Neural cell (in vitro differentiated cells): ENCODE measurements at regions not wholly inside any gene's neighbourhood (a gene's known extent, or its start where the extent isn't known, plus 50 kb on each side); places are given as distances from the start of the nearest gene placed in this dataset.
"Not testable (repeated sequence)": the region's sequence is repeated elsewhere in the genome, so short reads cannot be mapped to it uniquely, and the experiment has no call there.

Source experiments
- H2AFZ ChIP-seq: fragments of 200-600, 300-800 bp; sonication (generic), shearing (Covaris generic); 2 replicates; pipeline ENCODE4 v1.6.0; 2014; ENCODE audit warnings: low read depth, mild to moderate bottlenecking, antibody characterized with exemption, low read length, moderate library complexity
- H3F3A ChIP-seq: fragments of 200-600 bp; shearing (Covaris generic); 2 replicates; pipeline ENCODE4 v1.6.1; 2016; ENCODE audit warnings: mild to moderate bottlenecking, moderate library complexity, mixed read lengths, antibody characterized with exemption, low read length; ENCODE audit not compliant: insufficient read depth, poor library complexity, severe bottlenecking
- H3K27ac ChIP-seq: fragments of 200-600, 300-800 bp; sonication (generic), shearing (Covaris generic); 2 replicates; pipeline ENCODE4 v1.5.1; 2014; ENCODE audit warnings: mild to moderate bottlenecking, low read length, moderate library complexity
- H3K27me3 ChIP-seq: fragments of 300-800, 200-600 bp; sonication (generic), shearing (Covaris generic); 2 replicates; pipeline ENCODE4 v1.6.0; 2014; ENCODE audit warnings: mild to moderate bottlenecking, low read depth, low read length, moderate library complexity; ENCODE audit not compliant: insufficient read depth
- H3K36me3 ChIP-seq: fragments of 300-800, 200-600 bp; sonication (generic), shearing (Covaris generic); 2 replicates; pipeline ENCODE4 v1.5.1; 2014; ENCODE audit warnings: mild to moderate bottlenecking, antibody characterized with exemption, low read length, moderate library complexity; ENCODE audit not compliant: insufficient read depth
- H3K4me2 ChIP-seq: fragments of 300-800, 200-600 bp; sonication (generic), shearing (Covaris generic); 2 replicates; pipeline ENCODE4 v1.6.0; 2014; ENCODE audit warnings: mild to moderate bottlenecking, low read length
- H3K4me3 ChIP-seq: fragments of 300-800, 200-600 bp; sonication (generic), shearing (Covaris generic); 2 replicates; pipeline ENCODE4 v1.5.1; 2014; ENCODE audit warnings: mild to moderate bottlenecking, low read length, moderate library complexity
- H3K79me2 ChIP-seq: fragments of 200-600 bp; shearing (Covaris generic); replicated peaks from 2 replicates; pipeline ENCODE4 v1.6.0; 2014; ENCODE audit warnings: mild to moderate bottlenecking, low read length, moderate library complexity; ENCODE audit not compliant: insufficient read depth
- H3K9ac ChIP-seq: fragments of 300-800, 200-600 bp; sonication (generic), shearing (Covaris generic); 2 replicates; pipeline ENCODE4 v1.6.1; 2016; ENCODE audit warnings: mild to moderate bottlenecking, low read length, mixed read lengths
- H3K9me2 ChIP-seq: fragments of 200-600 bp; shearing (Covaris generic); 2 replicates; pipeline ENCODE4 v1.6.1; 2016; ENCODE audit warnings: mild to moderate bottlenecking, low read length, mixed read lengths; ENCODE audit not compliant: insufficient read depth
- H3K9me3 ChIP-seq: fragments of 200-600, 300-800 bp; sonication (generic), shearing (Covaris generic); 2 replicates; pipeline ENCODE4 v1.6.1; 2016; ENCODE audit warnings: mild to moderate bottlenecking, mixed run types, low read length, moderate library complexity, mixed read lengths
- H4K20me1 ChIP-seq: fragments of 200-600 bp; shearing (Covaris generic); 2 replicates; pipeline ENCODE4 v1.6.1; 2016; ENCODE audit warnings: mild to moderate bottlenecking, mixed run types; ENCODE audit not compliant: insufficient read depth
- EP300 ChIP-seq: fragments of 450-650 bp; conservative IDR thresholded peaks from 2 replicates; pipeline ENCODE4 v1.6.1; 2014; ENCODE audit warnings: antibody characterized with exemption, mild to moderate bottlenecking, moderate library complexity; ENCODE audit not compliant: poor library complexity, severe bottlenecking
- EZH2 ChIP-seq: fragments of 200-600, 300-800 bp; shearing (Covaris generic), sonication (generic); IDR thresholded peaks from 2 replicates; pipeline ENCODE4 v1.6.1; 2014; ENCODE audit warnings: antibody characterized with exemption, low read length, borderline replicate concordance, mild to moderate bottlenecking; ENCODE audit not compliant: insufficient read depth, poor library complexity, severe bottlenecking
- MXI1 ChIP-seq: fragments of 450-650 bp; conservative IDR thresholded peaks from 2 replicates; pipeline ENCODE4 v1.6.1; 2014; ENCODE audit warnings: antibody characterized with exemption, mild to moderate bottlenecking; ENCODE audit not compliant: poor library complexity, severe bottlenecking
- POLR2AphosphoS5 ChIP-seq: IDR thresholded peaks from 2 replicates; pipeline ENCODE4 v1.6.1; 2012
- RAD21 ChIP-seq: fragments of 450-650 bp; conservative IDR thresholded peaks from 2 replicates; pipeline ENCODE4 v1.6.1; 2014; ENCODE audit warnings: antibody characterized with exemption, mild to moderate bottlenecking, moderate library complexity
- SMC3 ChIP-seq: fragments of 450-650 bp; conservative IDR thresholded peaks from 2 replicates; pipeline ENCODE4 v1.6.1; 2014; ENCODE audit warnings: antibody characterized with exemption, mild to moderate bottlenecking, moderate library complexity; ENCODE audit not compliant: poor library complexity
- TAF1 ChIP-seq: IDR thresholded peaks from 2 replicates; pipeline ENCODE4 v1.6.1; 2012; ENCODE audit warnings: low read depth
- TF ChIP-seq, protein P1 (sequence below): IDR thresholded peaks from 2 replicates; pipeline ENCODE4 v1.6.1; 2012; ENCODE audit warnings: borderline replicate concordance
- TF ChIP-seq, protein P2 (sequence below): fragments of 450-650 bp; IDR thresholded peaks from 2 replicates; pipeline ENCODE4 v1.5.1; 2014; ENCODE audit warnings: antibody characterized with exemption, mild to moderate bottlenecking, moderate library complexity; ENCODE audit not compliant: poor library complexity, severe bottlenecking

DNA sequence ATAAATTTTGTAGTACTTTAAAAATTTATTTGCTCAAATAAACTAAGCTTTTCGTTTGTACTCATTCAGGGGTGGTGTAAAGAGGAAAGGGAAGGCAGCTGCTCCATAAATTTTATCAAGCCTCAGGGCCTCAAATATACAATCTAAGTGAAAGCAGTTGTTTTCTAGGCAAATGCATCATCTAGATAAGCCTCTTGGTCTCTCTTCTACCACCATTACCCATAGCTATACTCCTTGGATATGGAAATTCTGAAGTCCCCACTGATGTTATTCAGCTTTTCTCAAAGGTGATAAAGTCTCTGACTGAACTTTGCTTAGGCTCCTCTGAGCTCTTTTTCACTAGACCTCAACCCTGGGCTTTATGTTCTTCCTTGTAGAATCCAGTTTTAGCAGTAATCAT lies 1313.1 kb downstream of the JRKL start:
- Histone ChIP-seq H2AFZ (no peak overlapping the region), H3K9me3 (no peaks in the 10 kb centered on the region), H3F3A (no peaks in the 10 kb centered on the region), H3K4me2 (no peak overlapping the region), H3K27me3 (no peaks in the 10 kb centered on the region), H3K4me3 (no peak overlapping the region), H3K9me2 (no peaks in the 10 kb centered on the region), H3K36me3 (no peaks in the 10 kb centered on the region), H3K79me2 (no peaks in the 10 kb centered on the region), H4K20me1 (no peaks in the 10 kb centered on the region), H3K9ac (no peak overlapping the region), H3K27ac (no peak overlapping the region)
- TF ChIP-seq, protein P1, sequence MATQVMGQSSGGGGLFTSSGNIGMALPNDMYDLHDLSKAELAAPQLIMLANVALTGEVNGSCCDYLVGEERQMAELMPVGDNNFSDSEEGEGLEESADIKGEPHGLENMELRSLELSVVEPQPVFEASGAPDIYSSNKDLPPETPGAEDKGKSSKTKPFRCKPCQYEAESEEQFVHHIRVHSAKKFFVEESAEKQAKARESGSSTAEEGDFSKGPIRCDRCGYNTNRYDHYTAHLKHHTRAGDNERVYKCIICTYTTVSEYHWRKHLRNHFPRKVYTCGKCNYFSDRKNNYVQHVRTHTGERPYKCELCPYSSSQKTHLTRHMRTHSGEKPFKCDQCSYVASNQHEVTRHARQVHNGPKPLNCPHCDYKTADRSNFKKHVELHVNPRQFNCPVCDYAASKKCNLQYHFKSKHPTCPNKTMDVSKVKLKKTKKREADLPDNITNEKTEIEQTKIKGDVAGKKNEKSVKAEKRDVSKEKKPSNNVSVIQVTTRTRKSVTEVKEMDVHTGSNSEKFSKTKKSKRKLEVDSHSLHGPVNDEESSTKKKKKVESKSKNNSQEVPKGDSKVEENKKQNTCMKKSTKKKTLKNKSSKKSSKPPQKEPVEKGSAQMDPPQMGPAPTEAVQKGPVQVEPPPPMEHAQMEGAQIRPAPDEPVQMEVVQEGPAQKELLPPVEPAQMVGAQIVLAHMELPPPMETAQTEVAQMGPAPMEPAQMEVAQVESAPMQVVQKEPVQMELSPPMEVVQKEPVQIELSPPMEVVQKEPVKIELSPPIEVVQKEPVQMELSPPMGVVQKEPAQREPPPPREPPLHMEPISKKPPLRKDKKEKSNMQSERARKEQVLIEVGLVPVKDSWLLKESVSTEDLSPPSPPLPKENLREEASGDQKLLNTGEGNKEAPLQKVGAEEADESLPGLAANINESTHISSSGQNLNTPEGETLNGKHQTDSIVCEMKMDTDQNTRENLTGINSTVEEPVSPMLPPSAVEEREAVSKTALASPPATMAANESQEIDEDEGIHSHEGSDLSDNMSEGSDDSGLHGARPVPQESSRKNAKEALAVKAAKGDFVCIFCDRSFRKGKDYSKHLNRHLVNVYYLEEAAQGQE, result no peak
- no peak for TF ChIP-seq EP300
- no peak for TF ChIP-seq POLR2AphosphoS5
- TF ChIP-seq MXI1, result no peak
- TF ChIP-seq EZH2, result no peak
- TF ChIP-seq SMC3, result no peak
- no peak for TF ChIP-seq TAF1

DNA sequence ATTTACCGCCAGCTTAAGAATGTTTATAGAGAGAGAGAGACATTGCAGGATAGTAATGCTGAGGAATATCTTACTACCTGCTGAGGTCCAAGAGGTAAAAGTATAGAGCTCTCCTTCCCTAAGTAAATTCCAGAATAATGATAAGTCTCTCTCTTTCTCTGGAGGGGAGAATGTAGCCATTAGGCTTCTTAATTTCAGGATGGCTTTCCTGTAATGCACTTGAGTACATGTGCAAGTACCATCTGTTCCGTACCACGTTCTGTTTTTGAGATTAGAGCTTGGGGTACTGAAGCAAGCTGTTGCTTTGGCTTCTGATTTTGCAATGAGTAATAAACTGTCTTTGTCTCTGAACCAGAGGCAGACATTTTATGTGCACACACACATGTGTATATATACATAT lies 1314.0 kb downstream of the JRKL start:
- TF ChIP-seq SMC3 (no peak), TAF1 (no peak), EP300 (no peak), RAD21 (no peak), MXI1 (no peak), EZH2 (no peak), POLR2AphosphoS5 (peak; percentile 71)
- TF ChIP-seq, protein P1, result peak; percentile 93
- TF ChIP-seq, protein P2, sequence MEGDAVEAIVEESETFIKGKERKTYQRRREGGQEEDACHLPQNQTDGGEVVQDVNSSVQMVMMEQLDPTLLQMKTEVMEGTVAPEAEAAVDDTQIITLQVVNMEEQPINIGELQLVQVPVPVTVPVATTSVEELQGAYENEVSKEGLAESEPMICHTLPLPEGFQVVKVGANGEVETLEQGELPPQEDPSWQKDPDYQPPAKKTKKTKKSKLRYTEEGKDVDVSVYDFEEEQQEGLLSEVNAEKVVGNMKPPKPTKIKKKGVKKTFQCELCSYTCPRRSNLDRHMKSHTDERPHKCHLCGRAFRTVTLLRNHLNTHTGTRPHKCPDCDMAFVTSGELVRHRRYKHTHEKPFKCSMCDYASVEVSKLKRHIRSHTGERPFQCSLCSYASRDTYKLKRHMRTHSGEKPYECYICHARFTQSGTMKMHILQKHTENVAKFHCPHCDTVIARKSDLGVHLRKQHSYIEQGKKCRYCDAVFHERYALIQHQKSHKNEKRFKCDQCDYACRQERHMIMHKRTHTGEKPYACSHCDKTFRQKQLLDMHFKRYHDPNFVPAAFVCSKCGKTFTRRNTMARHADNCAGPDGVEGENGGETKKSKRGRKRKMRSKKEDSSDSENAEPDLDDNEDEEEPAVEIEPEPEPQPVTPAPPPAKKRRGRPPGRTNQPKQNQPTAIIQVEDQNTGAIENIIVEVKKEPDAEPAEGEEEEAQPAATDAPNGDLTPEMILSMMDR, result no peak

DNA sequence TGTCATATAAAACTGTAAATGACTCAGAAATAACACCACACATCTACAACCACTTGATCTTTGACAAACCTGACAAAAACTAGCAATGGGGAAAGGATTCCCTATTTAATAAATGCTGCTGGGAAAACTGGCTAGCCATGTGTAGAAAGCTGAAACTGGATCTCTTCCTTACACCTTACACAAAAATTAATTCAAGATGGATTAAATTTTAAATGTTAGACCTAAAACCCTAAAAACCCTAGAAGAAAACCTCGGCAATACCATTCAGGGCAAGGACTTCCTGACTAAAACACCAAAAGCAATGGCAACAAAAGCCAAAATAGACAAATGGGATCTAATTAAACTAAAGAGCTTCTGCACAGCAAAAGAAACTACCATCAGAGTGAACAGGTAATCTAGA lies 1315.3 kb upstream of the CNTN5 start:
- H3K4me2 ChIP-seq, H3K9ac ChIP-seq, H3K27me3 ChIP-seq, H2AFZ ChIP-seq, H4K20me1 ChIP-seq, H3K27ac ChIP-seq, H3K36me3 ChIP-seq, H3K9me3 ChIP-seq, H3K4me3 ChIP-seq, H3F3A ChIP-seq, H3K9me2 ChIP-seq, H3K79me2 ChIP-seq: not testable (repeated sequence)

More for the DNA sequence above, 1314.0 kb downstream of the JRKL start:
- H4K20me1 ChIP-seq, result no peaks in the 10 kb centered on the region
- H3K9ac ChIP-seq, result no peak overlapping the region
- H3K27ac ChIP-seq, result no peak overlapping the region
- H3F3A ChIP-seq, result no peaks in the 10 kb centered on the region
- H2AFZ ChIP-seq, result no peak overlapping the region
- no peaks in the 10 kb centered on the region for H3K36me3 ChIP-seq
- H3K9me2 ChIP-seq, result no peaks in the 10 kb centered on the region
- no peaks in the 10 kb centered on the region for H3K79me2 ChIP-seq
- H3K27me3 ChIP-seq, result no peaks in the 10 kb centered on the region
- no peaks in the 10 kb centered on the region for H3K9me3 ChIP-seq
- H3K4me2 ChIP-seq, result no peak overlapping the region
- no peak overlapping the region for H3K4me3 ChIP-seq
